GM21723 (cell line): ENCODE measurements at regions not wholly inside any gene's neighbourhood (a gene's known extent, or its start where the extent isn't known, plus 50 kb on each side); places are given as distances from the start of the nearest gene placed in this dataset.
"Not testable (repeated sequence)": the region's sequence is repeated elsewhere in the genome, so short reads cannot be mapped to it uniquely, and the experiment has no call there.

Experiments
- ATAC-seq: cut with Tn5 transposase; IDR thresholded peaks from one replicate; pipeline ENCODE4 v1.9.1; 2021; ENCODE audit warnings: mild to moderate bottlenecking, moderate library complexity; ENCODE audit not compliant: unreplicated experiment

DNA sequence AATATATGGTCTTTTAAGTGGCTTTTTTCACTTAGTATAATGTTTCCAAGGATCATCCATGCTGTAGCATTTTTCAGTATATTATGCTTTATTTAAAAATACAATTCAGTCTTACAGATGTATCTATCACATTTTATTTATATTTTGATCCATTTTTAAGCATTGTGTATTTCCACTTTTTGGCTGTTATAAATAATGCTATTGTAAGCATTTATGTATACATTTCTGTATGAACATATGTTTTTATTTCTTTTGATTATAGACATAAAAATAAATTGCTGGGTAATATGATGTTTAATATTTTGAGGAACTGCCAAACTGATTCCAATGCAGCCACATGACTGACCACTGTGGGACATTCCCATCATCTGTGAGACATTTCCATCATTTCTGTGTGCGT is 1662.0 kb downstream of the REEP3 start:
- ATAC-seq, result no peak

DNA sequence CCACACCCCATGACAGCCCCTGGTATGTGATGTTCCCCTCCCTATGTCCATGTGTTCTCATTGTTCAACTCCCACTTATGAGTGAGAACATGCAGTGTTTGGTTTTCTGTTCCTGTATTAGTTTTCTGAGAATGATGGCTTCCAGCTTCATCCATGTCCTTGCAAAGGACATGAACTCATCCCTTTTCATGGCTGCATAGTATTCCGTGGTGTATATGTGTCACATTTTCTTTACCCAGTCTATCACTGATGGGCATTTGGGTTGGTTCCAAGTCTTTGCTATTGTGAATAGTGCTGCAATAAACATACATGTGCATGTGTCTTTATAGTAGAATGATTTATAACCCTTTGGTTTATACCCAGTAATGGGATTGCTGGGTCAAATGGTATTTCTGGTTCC is 1665.5 kb downstream of the REEP3 start:
- ATAC-seq, result not testable (repeated sequence)

DNA sequence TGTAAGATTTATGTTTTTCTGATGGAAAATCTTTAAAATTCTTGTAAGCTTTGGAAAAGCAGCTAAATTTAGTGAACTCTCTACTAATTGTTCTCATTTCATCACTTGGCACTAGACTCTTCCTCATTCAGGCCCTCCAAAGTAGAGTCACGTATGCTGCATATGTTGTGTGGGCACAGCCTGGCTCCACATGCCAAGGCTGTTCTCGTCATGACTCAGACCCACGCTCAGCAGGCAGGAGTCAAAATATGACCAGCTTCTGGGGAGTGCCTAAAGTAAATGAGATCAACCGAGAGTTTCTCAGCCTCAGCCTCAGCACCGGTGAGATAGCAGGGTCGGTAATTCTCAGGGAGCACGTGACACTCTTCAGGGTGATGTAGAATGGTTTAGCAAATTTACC is 1672.9 kb downstream of the REEP3 start:
- ATAC-seq, result no peak

DNA sequence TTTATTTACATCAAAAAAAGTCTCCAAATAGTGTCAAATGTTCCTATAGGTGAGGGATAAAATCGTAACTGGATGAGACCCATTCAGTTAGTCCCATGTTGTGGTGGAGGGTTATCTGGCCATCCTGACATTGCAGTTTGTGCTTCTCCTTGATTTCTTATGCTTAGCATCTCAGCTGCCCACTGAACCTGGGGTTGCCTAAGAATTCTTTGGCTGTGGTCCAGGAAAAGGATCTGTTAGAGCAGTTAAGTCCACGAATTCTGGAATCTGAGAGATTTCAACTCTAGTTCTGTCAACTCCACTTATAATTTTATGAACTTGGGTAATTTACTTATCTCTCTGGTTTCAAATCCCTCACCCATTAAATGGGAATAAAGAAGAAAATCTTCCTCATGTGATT is 1673.4 kb downstream of the REEP3 start:
- no peak for ATAC-seq

DNA sequence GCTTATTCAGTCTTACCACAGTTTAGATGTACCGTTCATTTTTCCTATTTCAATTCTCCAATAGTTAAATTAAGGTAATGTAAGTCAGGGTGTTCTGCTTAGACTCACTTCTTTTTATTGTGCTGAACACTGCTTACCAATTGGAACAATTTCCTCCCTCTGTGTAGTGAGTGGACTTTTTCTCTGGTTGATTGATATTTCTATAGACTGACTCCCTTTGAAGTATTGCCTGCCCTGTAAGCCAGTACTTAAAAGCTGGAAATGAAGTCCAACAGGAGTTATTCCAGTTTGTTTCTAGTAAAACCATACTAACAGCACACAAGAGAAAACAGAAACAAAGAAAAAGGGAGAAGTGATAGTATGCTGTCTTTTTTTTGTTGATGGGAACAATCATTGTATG is 1674.9 kb downstream of the REEP3 start:
- ATAC-seq, result no peak

DNA sequence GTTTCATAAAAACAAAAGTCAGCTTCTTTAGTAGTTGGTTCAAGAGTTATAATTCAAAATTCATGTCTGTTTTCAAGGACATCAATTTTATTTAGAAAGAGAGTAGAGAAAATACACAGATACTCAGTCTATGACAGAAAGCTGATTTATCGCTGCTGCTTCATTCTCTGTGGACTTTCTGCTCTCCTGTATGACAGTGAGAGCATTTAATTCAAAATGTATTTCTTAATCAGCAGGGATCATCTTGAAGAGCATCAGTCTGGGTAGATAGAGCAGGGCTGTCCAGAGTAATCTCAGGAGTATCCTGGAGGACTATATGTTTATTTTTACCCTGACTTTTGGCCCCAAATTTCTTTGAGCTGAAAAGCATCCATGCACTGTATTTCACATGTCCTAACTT is 1676.7 kb downstream of the REEP3 start:
- no peak for ATAC-seq

DNA sequence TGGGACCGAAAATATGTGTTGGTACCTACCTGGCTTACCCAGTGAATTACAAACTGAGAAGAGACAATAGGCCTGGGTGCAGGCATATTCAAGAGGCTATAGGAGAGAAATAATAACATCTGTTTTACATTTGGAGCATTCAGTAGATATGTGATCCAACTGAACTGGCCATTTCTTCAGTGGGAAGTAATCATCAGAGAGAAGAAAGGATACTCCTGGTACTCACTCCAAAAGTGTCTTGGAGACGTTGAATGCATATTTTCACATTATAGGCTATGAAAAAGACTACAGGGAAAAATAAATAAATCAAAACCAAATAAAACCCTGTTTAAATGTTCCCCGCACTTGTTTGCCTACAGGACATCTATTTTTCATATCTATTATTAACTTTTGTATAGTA is 1680.3 kb downstream of the REEP3 start:
- no peak for ATAC-seq

DNA sequence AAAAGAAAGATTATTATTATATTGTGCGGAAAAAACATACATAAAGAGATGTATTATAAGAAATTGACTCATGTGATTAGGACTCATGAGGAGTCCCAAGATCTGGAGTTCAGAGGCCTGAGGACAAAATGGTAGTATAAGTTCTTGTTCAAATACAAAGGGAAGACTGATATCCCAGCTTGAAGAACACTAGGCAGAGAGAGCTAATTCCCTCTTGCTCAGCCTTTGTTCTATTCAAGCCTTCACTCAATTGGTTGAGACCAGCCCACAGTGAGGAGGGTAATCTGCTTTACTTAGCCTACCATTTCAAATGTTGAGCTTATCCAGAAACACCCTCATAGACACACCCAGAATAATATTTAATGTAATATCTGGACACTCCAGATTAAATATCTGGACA is 1683.8 kb downstream of the REEP3 start:
- ATAC-seq, result no peak

DNA sequence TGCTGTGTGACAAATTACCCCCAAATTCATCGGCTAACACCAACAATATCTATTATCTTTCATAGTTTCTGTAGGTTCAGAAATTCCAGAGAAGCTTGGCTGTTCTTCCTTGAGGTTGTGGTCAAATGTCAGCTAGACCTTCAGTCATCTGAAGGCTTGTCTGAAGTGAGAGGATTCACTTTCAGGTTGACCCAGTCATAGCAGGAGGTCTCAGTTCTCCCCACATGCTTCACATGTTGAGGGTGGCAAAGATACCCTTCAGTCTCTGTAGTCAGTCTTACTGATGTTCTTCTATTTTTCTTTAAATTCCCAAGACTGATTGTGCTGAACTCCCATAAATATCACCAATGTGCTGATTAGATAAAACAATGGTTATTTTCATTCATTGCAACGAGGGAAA is 1692.0 kb downstream of the REEP3 start:
- ATAC-seq, result no peak

DNA sequence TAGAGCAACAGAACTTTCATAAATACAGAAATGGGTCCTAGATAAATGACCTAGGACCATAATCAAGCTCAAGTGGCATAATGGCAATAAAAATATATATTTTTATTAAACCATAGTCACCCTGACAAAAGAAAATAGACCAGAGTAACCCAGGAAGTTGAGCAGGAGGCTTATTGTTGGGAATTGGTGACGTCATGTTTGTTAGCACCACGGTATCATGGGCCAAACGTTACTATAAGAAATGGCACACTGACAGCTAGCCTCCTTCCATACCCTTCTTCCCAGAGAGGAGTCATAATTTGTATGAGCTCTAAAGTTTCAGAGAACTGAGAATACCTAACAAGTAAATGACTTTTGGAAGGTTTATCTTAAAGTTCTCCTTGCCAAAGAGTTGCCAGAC is 1698.2 kb downstream of the REEP3 start:
- no peak for ATAC-seq

DNA sequence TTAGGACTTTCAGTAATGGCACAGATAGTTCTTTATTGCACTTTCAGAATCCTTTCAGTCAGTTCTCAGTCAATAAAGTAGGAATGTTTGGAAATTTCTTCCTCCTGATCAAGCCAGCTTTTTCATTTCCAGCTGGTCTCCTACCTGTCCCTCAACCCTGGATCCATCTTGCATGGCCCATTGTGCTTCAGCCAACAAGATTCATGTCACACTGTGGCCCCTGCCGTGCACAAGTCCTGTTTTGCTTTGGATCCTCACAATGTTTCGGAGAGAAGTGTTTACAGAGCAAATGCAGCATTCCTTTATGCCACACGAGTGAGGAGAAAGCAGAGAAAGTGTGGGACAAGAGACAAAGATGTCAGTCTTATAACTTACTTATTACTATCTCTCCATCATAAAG is 1694.7 kb upstream of the LRRTM3 start:
- ATAC-seq, result no peak

DNA sequence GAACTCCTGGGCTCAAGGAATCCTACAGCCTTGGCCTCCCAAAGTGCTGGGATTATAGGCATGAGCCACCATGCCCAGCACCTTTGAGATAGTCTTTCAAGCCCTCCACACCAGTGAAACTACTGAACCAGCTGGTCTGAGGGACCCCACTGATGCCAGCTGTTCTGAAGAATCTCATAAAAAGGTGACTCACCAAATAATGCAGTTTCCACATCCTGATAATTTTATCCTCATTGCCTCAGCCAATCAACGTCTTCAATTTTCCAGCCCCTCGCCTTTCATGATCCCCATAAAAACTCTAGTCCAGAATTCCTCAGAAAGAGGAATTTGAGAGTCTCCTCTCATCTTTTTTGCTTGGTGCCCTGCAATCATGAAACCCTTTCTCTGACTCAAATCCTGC is 1691.6 kb upstream of the LRRTM3 start:
- no peak for ATAC-seq

DNA sequence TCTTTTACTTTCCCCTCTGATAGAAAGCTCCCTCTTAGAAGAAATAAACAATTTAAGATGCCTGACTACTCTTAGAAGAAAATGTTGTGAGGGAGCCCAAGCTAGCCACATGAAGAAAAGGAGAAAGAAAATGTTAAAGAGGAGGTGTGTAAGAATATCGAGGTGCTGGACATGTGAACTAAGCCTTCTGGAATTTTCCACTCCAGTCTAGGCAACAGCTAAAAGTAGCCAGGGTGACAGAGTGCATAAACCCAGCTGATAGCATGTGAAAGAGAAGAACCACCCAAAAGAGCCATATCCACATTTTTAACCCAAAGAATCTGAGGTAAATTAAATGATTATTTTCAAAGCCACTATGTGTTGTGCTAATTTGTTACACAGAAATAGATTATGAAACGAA is 1690.6 kb upstream of the LRRTM3 start:
- ATAC-seq, result no peak

DNA sequence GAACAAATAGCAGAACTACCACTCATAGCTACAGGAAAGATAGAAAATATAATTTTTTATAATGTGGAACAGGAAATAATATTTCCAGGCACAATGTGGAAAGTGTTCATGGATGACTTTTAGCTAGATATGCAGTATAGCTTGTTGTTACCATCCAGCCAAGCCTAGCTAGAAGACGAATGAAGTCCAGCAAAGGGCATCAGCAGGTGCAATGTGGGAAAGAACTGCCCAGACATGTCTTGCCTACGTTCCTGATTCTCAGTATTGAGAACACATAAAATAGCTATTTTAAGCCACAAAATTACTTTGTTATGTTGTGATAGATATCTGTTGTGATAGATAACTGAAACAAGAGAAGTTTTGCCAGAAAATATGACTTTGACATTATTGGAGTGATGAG is 1690.0 kb upstream of the LRRTM3 start:
- no peak for ATAC-seq

DNA sequence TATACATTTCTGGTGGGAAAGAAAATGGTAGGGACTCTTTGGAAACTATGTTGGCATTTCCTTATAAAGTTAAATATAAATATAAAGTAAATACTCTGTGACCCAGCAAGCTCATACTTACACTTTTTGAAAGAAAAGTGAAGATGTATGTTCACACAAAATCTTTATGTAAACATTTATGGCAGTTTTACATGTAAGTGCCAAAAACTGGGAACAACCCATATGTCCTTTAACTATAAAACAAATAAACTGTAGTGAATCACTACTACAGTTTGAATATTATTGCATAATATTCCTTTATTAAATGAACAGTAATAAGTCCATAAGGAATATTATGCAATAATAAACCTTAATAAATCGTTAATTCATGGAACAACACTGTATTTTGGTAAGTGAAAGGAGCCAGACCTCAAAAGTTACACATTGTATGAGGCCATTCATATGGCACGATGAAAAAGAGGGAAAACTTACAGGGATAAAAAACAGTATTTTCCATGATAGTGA is 1660.3 kb upstream of the LRRTM3 start:
- ATAC-seq, result no peak

DNA sequence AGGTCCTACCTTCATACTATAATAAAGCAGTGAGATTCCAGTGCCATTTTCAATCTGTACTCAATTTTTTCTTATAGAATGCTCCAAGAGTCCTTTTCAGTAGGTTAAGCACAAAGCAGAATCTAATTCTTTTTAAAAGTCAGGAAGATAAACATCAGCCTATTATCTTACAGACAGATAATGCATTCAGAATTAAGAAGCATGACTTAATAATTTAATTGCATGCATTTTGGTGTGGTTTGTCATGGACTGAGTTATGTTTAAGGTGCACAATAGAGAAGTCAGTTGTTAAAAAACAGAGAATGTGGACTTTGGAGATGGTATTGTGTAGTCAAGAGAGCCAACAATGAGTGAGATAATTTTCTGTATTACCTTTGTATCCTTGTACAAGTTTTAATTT is 1656.3 kb upstream of the LRRTM3 start:
- ATAC-seq, result not testable (repeated sequence)

DNA sequence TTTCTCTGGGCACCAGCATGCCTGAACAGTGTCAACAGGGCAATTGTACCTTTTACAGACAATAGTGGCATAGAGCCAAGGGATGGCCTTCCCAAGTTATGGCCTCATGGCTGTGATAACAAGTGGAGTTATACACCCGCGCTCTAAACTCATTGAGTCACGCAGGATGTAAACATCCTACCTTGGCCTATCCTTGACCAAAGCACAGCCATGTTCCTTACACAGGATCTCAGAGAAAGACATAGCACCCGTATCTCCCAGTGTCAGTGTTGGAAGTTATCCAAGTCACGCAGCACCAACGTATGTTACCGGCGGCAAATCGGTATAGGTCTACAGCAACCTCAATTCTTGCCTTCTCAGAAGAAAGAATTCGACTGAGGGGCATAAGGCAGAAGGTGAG is 1654.9 kb upstream of the LRRTM3 start:
- no peak for ATAC-seq

DNA sequence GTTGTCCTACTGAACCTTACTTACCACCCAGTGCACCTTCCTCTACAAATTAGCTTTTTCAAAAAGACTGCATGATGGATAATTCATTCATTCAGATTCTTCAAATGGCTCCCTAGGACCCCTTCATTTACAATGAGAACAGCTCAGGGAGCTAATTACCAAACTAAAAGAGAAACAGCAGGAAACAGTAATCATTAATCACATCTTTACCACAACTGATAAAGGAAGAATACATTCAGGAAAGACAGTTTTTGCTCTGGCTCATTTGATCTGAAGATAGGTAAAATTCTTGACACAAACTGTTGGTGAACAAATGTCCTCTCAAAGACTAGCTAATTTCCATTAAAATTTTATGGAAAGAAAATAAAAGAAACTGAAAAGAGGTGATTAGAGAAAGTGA is 1652.7 kb upstream of the LRRTM3 start:
- no peak for ATAC-seq

DNA sequence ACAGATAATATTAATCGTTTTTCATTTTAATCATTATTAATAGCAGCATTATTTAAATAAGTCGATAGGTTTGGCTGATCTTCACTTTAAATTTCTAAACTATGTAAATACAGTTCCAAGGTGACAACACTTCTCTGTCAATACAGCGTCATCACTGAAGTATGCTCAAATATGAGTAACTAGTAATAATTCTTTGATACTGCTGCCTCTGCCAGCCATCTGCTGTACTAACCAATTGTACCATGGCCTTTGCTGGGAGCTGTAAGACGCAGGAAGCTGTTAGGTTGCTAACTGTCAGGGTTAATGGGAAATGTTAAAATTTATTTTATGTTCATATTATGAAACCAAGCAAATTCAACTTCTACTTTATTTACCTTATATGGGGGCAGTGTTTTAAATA is 1650.5 kb upstream of the LRRTM3 start:
- ATAC-seq, result no peak

DNA sequence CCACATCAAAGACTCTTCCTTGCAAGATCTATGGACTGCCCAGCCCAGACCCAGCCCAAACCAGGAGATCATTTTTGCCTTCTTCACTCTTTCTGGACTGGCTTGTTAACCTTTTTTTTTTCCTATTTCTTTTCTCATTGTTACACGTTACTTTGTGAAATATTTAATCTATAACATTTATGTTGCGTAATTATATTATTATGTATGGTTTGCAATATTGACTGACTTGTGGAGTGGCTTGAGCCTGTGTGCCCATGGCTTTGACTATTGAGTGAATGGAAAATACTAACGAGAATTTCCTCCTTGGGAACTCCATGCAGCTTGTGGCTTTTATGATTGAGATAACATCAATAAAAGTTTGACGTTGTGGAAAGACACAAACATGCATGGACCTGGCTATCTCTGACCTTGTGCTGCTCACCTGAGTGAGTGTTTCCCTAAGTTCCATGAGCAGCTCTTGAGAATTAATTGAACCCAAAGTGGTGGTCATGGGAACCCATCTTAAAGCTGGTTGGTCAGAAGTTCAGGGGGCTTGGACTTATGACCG is 1641.3 kb upstream of the LRRTM3 start:
- ATAC-seq, result no peak

DNA sequence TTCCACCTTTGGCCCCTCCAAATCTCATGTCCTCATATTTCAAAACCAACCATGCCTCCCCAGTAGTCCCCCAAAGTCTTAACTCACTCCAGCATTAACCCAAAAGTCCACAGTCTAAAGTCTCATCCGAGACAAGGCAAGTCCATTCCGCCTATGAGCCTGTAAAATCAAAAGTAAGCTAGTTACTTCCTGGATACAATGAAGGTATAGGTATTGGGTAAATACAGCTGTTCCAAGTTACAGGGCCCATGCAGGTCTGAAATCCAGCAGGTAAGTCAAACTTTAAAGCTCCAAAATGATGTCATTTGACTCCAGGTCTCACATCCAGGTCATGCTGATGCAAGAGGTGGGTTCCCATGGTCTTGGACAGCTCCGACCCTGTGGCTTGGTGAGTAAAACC is 1640.1 kb upstream of the LRRTM3 start:
- ATAC-seq, result not testable (repeated sequence)

DNA sequence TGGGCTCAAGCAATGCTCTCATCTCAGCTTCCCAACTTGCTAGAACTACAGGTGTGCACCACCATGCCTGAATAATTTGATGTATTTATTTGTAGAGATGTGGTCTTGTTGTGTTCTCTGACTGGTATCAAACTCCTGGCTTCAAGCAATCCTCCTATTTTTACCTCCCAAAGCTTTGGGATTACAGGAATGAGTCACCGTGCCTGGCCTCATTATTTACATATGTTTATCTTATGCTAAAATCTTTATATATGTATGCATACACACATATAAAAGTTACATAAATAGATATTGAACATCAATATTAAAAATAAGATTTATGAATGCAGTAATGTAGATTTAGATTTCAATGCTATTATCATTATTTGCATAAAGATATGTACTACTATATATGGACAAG is 1634.5 kb upstream of the LRRTM3 start:
- ATAC-seq, result no peak

DNA sequence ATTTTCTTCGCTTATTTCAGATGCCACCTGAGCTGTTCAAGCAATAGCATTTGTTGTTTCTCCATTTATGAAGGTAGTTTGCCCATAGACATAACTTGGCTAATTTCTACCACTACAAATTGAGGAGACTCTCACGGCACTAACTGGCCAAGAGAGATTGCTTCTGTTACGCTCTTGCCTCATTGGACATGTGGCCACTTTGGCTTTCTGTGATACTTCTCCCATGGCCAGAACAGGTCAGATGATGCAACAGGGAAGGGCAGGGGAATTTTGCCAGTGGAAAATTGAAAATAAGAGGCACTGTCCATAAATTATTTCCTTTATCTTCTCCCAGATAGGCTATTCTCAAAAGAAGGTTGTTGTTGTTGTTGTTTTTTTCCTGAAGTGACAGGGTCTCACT is 1633.3 kb upstream of the LRRTM3 start:
- no peak for ATAC-seq

DNA sequence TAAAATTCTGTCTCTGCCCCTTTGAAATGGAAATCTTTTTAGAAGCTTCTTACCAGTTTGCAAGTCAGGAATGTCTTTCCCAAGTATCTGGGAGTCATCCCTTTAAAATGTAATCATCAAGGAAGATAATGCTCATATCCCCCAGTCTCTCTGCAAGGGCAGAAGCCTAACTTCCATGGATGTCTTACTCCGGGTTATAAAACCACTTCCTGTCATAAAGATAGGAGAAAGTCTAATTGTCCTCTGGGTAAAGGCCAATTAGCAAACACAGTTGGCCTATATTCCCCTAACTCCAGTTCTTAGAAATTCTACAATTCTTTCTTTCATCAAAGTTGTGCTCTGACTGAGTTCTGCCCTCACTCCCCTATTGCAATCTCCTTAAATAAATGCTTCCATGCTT is 1631.5 kb upstream of the LRRTM3 start:
- ATAC-seq, result no peak
